ENCODE measurements at regions not wholly inside any gene's neighbourhood (a gene's known extent, or its start where the extent isn't known, plus 50 kb on each side); places are given as distances from the start of the nearest gene placed in this dataset.

DNA sequence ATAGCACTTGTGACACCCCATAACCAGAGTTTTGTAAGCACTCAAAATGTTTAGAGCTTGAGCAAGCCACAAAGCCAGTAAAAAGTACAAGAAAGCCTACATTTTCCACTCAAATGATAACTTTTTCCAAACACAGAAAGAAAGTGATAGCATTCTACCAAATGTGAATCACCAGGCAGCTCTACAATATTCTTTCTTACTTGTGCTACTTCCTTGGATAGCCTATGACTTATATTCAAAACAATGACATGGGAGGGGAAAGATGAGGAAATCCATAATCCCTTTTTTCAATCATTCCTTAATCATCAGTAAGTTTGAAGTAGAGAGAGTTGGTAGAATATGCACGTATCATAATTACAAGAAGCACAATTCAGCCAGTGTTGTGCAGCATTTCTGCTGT is 650.8 kb upstream of the PCDH9 start:
- H3K4me3 ChIP-seq (ENCODE audit: low read depth in 1 of 2, low read length in 2 of 2): no peak overlapping the region
- H3K36me3 ChIP-seq (ENCODE audit: control insufficient read depth in 1 of 2, insufficient read depth in 2 of 2, low read length in 2 of 2): no peaks in the 10 kb centered on the region
- no peaks in the 10 kb centered on the region for H3K9me3 ChIP-seq (ENCODE audit: control insufficient read depth in 1 of 2, low read length in 2 of 2)
- H3K27me3 ChIP-seq (ENCODE audit: low read depth, low read length): no peaks in the 10 kb centered on the region
- H3K27ac ChIP-seq (ENCODE audit: low read length): no peak overlapping the region
- H3K4me1 ChIP-seq (ENCODE audit: control insufficient read depth in 1 of 2, insufficient read depth in 2 of 2, low read length in 2 of 2): no peaks in the 10 kb centered on the region

DNA sequence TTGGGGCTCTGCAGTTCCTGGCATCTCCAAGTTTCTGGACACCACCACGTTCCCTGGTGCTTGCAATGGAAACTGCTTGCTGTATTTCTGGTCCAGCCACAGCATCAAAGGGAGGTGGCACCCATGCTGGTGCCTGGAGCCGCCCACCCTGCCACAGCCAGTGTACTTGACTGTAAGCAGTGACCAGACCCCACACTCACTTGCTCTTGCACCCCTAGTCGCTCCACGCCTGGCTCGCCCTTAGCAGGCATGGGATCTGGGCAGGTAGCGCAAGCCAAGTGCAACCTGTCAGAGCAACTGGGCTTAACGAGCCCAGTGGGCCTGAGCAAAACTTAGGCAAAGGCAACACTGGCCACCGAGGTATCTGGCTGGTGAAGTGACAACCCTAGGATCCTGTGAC is 648.2 kb upstream of the PCDH9 start:
- Histone ChIP-seq H3K27me3 (ENCODE audit: low read depth, low read length) (no peaks in the 10 kb centered on the region), H3K36me3 (ENCODE audit: control insufficient read depth in 1 of 2, insufficient read depth in 2 of 2, low read length in 2 of 2) (no peaks in the 10 kb centered on the region), H3K4me3 (ENCODE audit: low read depth in 1 of 2, low read length in 2 of 2) (no peak overlapping the region), H3K27ac (ENCODE audit: low read length) (no peak overlapping the region), H3K9me3 (ENCODE audit: control insufficient read depth in 1 of 2, low read length in 2 of 2) (no peaks in the 10 kb centered on the region), H3K4me1 (ENCODE audit: control insufficient read depth in 1 of 2, insufficient read depth in 2 of 2, low read length in 2 of 2) (no peaks in the 10 kb centered on the region)

DNA sequence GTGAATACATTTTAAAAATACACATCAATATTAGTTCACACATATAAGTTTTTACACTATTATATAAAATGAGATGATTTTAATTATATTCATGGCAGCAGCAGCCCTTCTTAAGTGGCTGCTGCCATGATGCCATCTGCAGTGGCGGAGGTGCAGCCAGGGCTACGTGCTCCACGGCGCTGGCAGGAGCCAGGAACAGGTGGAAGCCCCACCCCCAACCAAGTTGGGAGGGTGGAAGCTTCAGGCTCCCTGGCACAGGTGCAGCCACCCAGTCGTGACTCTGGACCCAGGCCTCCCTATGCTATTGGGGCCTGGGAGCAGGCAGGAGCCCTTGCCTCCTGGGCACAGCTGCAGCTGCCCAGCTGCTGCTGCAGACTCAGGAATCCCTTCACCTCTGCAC is 646.9 kb upstream of the PCDH9 start:
- no peak overlapping the region for H3K4me3 ChIP-seq (ENCODE audit: low read depth in 1 of 2, low read length in 2 of 2)
- H3K36me3 ChIP-seq (ENCODE audit: control insufficient read depth in 1 of 2, insufficient read depth in 2 of 2, low read length in 2 of 2): no peaks in the 10 kb centered on the region

DNA sequence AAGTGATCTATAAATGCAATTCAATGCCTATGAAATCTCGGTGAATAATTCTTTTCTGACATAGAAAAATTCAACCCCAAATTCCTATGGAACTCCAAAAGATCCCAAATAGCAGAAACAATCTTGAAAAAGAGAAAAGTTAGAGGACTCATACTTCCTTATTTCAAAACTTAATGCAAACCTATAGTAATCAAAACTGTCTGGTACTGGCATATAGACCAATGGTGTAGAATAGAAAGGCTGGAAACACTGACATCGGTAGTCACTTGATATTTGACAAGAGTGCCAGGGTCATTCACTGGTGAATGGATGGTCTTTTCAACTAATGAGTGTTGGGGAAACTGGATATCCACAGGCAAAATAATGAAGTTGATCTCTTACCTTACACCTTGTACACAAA is 637.1 kb upstream of the PCDH9 start:
- no peak overlapping the region for H3K4me3 ChIP-seq (ENCODE audit: low read depth in 1 of 2, low read length in 2 of 2)
- no peaks in the 10 kb centered on the region for H3K36me3 ChIP-seq (ENCODE audit: control insufficient read depth in 1 of 2, insufficient read depth in 2 of 2, low read length in 2 of 2)
- H3K27ac ChIP-seq (ENCODE audit: low read length): no peak overlapping the region
- H3K9me3 ChIP-seq (ENCODE audit: control insufficient read depth in 1 of 2, low read length in 2 of 2): peaks cover 0 to 14% of the 10 kb centered on the region in 2 donors
- no peaks in the 10 kb centered on the region for H3K4me1 ChIP-seq (ENCODE audit: control insufficient read depth in 1 of 2, insufficient read depth in 2 of 2, low read length in 2 of 2)
- no peaks in the 10 kb centered on the region for H3K27me3 ChIP-seq (ENCODE audit: low read depth, low read length)

More for the DNA sequence above, 646.9 kb upstream of the PCDH9 start:
- no peaks in the 10 kb centered on the region for H3K9me3 ChIP-seq (ENCODE audit: control insufficient read depth in 1 of 2, low read length in 2 of 2)
- no peaks in the 10 kb centered on the region for H3K27me3 ChIP-seq (ENCODE audit: low read depth, low read length)
- no peaks in the 10 kb centered on the region for H3K4me1 ChIP-seq (ENCODE audit: control insufficient read depth in 1 of 2, insufficient read depth in 2 of 2, low read length in 2 of 2)
- H3K27ac ChIP-seq (ENCODE audit: low read length): no peak overlapping the region

DNA sequence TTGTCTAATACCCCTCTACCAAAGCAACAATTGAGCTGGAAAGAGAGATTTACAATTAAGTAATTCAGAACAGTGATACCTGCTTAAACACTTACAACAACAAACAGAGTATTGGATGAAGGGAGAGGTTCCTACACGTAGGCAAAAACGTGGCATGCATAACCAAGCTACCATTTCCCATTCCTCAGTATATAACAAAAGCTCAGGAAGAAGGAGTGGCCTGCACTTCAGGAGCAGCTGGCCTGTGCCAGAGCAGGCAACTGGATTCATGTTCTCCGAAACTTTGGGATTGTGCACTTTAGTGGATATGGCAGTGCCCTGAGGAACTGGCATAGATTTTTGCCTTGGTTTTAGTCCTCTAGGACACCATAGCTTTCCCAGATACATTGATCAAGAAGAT is 630.2 kb upstream of the PCDH9 start:
- H3K4me1 ChIP-seq (ENCODE audit: control insufficient read depth in 1 of 2, insufficient read depth in 2 of 2, low read length in 2 of 2): no peaks in the 10 kb centered on the region

DNA sequence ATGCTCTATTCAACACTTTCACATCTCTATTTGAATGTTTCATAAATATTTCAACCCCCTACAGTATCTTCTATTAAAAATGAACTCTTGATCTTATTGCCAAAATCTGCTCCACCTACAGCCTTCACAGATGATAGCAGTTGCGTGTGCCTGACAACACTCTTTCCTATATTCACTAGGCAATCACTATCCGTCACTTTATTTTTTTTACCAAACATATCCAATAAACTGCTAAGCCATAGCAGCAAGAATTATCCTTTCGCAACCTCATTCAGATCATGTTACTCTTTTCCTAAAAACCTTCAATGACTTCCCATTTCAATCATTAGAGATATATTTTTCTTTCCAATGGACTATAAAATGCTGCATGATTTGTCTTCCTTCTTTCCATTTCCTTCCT is 629.8 kb upstream of the PCDH9 start:
- H3K36me3 ChIP-seq (ENCODE audit: control insufficient read depth in 1 of 2, insufficient read depth in 2 of 2, low read length in 2 of 2): no peaks in the 10 kb centered on the region
- peaks cover 0 to 4% of the 10 kb centered on the region in 2 donors for H3K9me3 ChIP-seq (ENCODE audit: control insufficient read depth in 1 of 2, low read length in 2 of 2)
- H3K4me1 ChIP-seq (ENCODE audit: control insufficient read depth in 1 of 2, insufficient read depth in 2 of 2, low read length in 2 of 2): no peaks in the 10 kb centered on the region
- no peaks in the 10 kb centered on the region for H3K27me3 ChIP-seq (ENCODE audit: low read depth, low read length)
- H3K4me3 ChIP-seq (ENCODE audit: low read depth in 1 of 2, low read length in 2 of 2): no peak overlapping the region
- H3K27ac ChIP-seq (ENCODE audit: low read length): no peak overlapping the region

More for the DNA sequence above, 630.2 kb upstream of the PCDH9 start:
- Histone ChIP-seq H3K4me3 (ENCODE audit: low read depth in 1 of 2, low read length in 2 of 2) (no peak overlapping the region), H3K27ac (ENCODE audit: low read length) (no peak overlapping the region), H3K9me3 (ENCODE audit: control insufficient read depth in 1 of 2, low read length in 2 of 2) (peaks cover 0 to 4% of the 10 kb centered on the region in 2 donors), H3K36me3 (ENCODE audit: control insufficient read depth in 1 of 2, insufficient read depth in 2 of 2, low read length in 2 of 2) (no peaks in the 10 kb centered on the region), H3K27me3 (ENCODE audit: low read depth, low read length) (no peaks in the 10 kb centered on the region)

DNA sequence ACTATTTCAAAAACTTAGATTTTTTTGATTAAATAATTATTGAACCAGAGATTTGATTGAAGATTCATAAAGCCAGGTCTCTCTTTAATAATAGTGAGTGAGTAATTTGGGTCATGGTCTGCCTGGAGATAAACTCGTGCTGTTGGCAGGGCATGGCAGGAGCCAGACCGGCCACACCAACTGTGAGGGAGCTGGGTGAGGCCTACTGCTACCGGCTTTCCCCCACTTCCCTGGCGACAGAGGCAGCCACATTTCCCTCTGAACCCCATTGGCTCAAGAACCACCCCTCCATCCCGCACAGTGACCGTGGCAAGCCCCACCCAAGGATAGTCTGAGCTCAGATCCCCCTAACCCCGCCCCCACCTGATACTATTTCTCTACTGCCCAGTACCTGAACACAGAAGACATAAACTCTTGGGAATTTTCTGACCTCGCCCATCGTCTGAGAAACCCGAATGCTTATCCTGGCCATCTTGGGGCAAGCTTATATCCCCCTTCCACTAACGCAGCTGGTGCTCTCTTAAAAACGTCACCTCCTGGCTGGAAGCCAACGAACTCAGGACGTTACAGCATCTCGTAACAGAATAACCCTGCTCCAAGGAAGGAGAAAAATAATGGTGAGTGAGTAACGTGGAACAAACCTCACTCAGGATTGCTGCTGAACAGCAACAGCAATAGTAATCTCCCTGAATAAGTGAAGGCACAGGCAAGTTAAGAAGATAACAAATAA is 627.6 kb upstream of the PCDH9 start:
- Histone ChIP-seq H3K27ac (ENCODE audit: low read length) (no peak overlapping the region), H3K4me1 (ENCODE audit: control insufficient read depth in 1 of 2, insufficient read depth in 2 of 2, low read length in 2 of 2) (no peaks in the 10 kb centered on the region)

DNA sequence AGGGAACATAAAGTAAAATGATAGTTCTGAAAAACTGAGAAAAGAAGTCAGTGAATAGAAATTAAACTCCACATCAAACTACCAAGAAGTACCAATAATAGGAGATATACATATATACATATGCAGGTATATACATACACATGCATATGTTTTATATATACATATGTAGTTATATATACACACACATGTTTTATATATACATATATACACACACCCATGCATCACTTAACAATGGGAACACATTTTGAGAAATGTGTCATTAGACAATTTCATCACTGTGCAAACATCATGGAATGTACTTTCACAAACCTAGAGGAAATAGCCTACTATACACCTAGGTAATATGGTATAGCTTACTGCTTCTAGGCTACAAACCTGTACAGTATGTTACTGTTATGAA is 626.8 kb upstream of the PCDH9 start:
- H3K4me3 ChIP-seq (ENCODE audit: low read depth in 1 of 2, low read length in 2 of 2): no peak overlapping the region
- no peaks in the 10 kb centered on the region for H3K4me1 ChIP-seq (ENCODE audit: control insufficient read depth in 1 of 2, insufficient read depth in 2 of 2, low read length in 2 of 2)
- no peak overlapping the region for H3K27ac ChIP-seq (ENCODE audit: low read length)
- H3K9me3 ChIP-seq (ENCODE audit: control insufficient read depth in 1 of 2, low read length in 2 of 2): no peaks in the 10 kb centered on the region
- no peaks in the 10 kb centered on the region for H3K27me3 ChIP-seq (ENCODE audit: low read depth, low read length)
- H3K36me3 ChIP-seq (ENCODE audit: control insufficient read depth in 1 of 2, insufficient read depth in 2 of 2, low read length in 2 of 2): no peaks in the 10 kb centered on the region

More for the DNA sequence above, 627.6 kb upstream of the PCDH9 start:
- Histone ChIP-seq H3K27me3 (ENCODE audit: low read depth, low read length) (no peaks in the 10 kb centered on the region), H3K4me3 (ENCODE audit: low read depth in 1 of 2, low read length in 2 of 2) (no peak overlapping the region), H3K36me3 (ENCODE audit: control insufficient read depth in 1 of 2, insufficient read depth in 2 of 2, low read length in 2 of 2) (no peaks in the 10 kb centered on the region), H3K9me3 (ENCODE audit: control insufficient read depth in 1 of 2, low read length in 2 of 2) (no peaks in the 10 kb centered on the region)

DNA sequence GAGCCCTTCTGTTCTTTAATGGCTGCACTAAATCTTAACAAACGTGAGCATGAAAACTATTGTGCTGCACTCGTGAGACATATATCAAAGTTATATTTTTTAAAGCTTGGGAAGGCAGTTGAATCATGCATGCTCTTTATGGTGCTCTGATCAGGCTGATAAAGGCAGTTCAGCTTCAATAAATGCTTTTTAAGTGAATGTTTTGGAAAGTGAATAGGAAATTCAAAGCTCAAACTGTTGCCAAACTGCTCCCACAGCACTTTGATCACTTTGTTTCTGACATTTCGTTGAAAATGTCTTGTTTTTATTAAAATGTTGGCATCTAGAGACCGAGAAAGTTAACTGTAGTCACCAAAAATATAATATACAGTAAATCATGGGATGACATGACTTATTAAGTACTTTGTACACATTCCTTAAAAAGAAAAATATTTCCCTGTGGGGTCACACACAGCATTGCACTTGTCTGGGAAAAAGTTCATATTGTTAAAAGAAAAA is 625.7 kb upstream of the PCDH9 start:
- Histone ChIP-seq H3K4me3 (ENCODE audit: low read depth in 1 of 2, low read length in 2 of 2) (no peak overlapping the region), H3K9me3 (ENCODE audit: control insufficient read depth in 1 of 2, low read length in 2 of 2) (no peaks in the 10 kb centered on the region), H3K4me1 (ENCODE audit: control insufficient read depth in 1 of 2, insufficient read depth in 2 of 2, low read length in 2 of 2) (no peaks in the 10 kb centered on the region), H3K27ac (ENCODE audit: low read length) (no peak overlapping the region), H3K36me3 (ENCODE audit: control insufficient read depth in 1 of 2, insufficient read depth in 2 of 2, low read length in 2 of 2) (no peaks in the 10 kb centered on the region), H3K27me3 (ENCODE audit: low read depth, low read length) (no peaks in the 10 kb centered on the region)

DNA sequence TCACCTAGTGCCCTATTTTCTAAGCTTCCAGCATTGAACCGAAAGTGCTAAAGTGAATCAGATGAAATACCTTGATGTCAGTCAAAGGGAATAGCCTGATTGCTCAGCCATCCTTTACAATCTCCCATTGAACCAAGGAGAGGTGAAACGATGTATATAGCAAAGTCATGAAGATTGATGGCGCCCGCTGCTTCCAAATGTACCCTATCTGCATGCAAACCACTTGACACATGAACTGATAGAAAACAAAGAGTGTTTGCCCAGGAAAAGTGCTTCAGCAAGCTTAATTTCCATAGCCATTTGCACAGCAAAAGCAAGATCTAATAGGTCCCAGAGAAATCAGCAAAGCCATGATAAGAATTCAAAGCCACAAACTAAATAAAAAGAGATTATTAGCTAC is 624.9 kb upstream of the PCDH9 start:
- Histone ChIP-seq H3K27ac (ENCODE audit: low read length) (no peak overlapping the region), H3K4me3 (ENCODE audit: low read depth in 1 of 2, low read length in 2 of 2) (no peak overlapping the region), H3K4me1 (ENCODE audit: control insufficient read depth in 1 of 2, insufficient read depth in 2 of 2, low read length in 2 of 2) (no peaks in the 10 kb centered on the region), H3K27me3 (ENCODE audit: low read depth, low read length) (no peaks in the 10 kb centered on the region), H3K9me3 (ENCODE audit: control insufficient read depth in 1 of 2, low read length in 2 of 2) (no peaks in the 10 kb centered on the region), H3K36me3 (ENCODE audit: control insufficient read depth in 1 of 2, insufficient read depth in 2 of 2, low read length in 2 of 2) (no peaks in the 10 kb centered on the region)

DNA sequence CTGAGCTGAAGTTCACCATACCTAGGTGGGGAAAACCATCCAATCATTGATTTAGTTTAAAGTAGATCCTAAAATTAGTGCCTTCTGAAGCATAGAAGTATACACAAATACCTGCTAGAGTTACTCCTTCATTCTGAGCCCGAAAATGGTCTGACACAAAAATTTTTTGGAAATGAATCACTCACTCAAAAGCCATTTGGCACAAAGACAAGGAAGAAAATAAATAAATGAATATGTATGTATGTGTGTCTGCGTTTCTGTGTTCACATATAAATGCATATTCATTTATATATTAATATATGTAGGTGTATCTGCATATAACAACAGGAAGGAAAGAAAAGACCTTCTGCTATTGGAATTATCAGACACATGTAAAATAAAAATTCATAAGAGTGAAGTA is 614.4 kb upstream of the PCDH9 start:
- H3K4me3 ChIP-seq (ENCODE audit: low read depth in 1 of 2, low read length in 2 of 2): no peak overlapping the region
- H3K36me3 ChIP-seq (ENCODE audit: control insufficient read depth in 1 of 2, insufficient read depth in 2 of 2, low read length in 2 of 2): no peaks in the 10 kb centered on the region
- no peak overlapping the region for H3K27ac ChIP-seq (ENCODE audit: low read length)
- no peaks in the 10 kb centered on the region for H3K9me3 ChIP-seq (ENCODE audit: control insufficient read depth in 1 of 2, low read length in 2 of 2)
- H3K4me1 ChIP-seq (ENCODE audit: control insufficient read depth in 1 of 2, insufficient read depth in 2 of 2, low read length in 2 of 2): no peaks in the 10 kb centered on the region
- no peaks in the 10 kb centered on the region for H3K27me3 ChIP-seq (ENCODE audit: low read depth, low read length)

DNA sequence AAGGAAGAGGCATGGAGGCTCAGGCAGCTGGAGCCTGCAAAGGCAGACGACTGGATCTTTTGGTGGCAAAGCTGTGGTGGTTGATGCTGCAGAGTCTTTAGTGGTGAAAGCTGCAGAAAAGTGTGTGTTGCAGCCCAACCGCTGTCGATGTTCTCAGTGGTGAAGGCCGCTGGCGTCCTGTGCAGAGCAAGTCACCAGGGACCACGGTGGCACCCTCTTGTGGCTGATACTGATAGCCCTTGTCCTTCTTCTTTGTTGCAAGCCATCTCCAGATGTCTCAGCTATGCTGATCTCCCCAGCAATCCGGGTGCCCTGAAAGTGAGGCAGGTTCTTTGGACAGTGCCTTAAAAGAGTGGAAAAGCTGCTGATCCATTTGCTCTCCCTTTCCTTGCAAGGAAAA is 610.9 kb upstream of the PCDH9 start:
- no peak overlapping the region for H3K27ac ChIP-seq (ENCODE audit: low read length)
- no peaks in the 10 kb centered on the region for H3K4me1 ChIP-seq (ENCODE audit: control insufficient read depth in 1 of 2, insufficient read depth in 2 of 2, low read length in 2 of 2)
- H3K27me3 ChIP-seq (ENCODE audit: low read depth, low read length): no peaks in the 10 kb centered on the region
- no peaks in the 10 kb centered on the region for H3K9me3 ChIP-seq (ENCODE audit: control insufficient read depth in 1 of 2, low read length in 2 of 2)
- no peaks in the 10 kb centered on the region for H3K36me3 ChIP-seq (ENCODE audit: control insufficient read depth in 1 of 2, insufficient read depth in 2 of 2, low read length in 2 of 2)
- H3K4me3 ChIP-seq (ENCODE audit: low read depth in 1 of 2, low read length in 2 of 2): no peak overlapping the region

Data from muscle layer of duodenum (tissue), 2 donors.